H1 (cell line): ENCODE measurements at regions not wholly inside any gene's neighbourhood (a gene's known extent, or its start where the extent isn't known, plus 50 kb on each side); places are given as distances from the start of the nearest gene placed in this dataset.

Source experiments
- EGR1 ChIP-seq: IDR thresholded peaks from 2 replicates; pipeline ENCODE4 v1.6.1; 2011; ENCODE audit warnings: low read depth, low read length, borderline replicate concordance
- EZH2 ChIP-seq: fragments of 200-600 bp; sonication (generic); IDR thresholded peaks from 2 replicates; pipeline ENCODE4 v1.7.1; 2012; ENCODE audit warnings: low read depth, mild to moderate bottlenecking, moderate library complexity, low read length, inconsistent platforms; ENCODE audit not compliant: severe bottlenecking
- JUN ChIP-seq: IDR thresholded peaks from 2 replicates; pipeline ENCODE4 v1.6.1; 2011; ENCODE audit warnings: low read depth, mild to moderate bottlenecking, improper control_type of control experiment, low read length
- KDM1A ChIP-seq: fragments of 200-600, 300-600 bp; sonication (generic); IDR thresholded peaks from 2 replicates; pipeline ENCODE4 v1.7.1; 2016; ENCODE audit warnings: mild to moderate bottlenecking, low read length, borderline replicate concordance
- NRF1 ChIP-seq: IDR thresholded peaks from 2 replicates; pipeline ENCODE4 v1.6.1; 2011; ENCODE audit warnings: mild to moderate bottlenecking, low read depth, low read length, improper control_type of control experiment
- RFX5 ChIP-seq: IDR thresholded peaks from 2 replicates; pipeline ENCODE4 v1.6.1; 2011; ENCODE audit warnings: low read depth, low read length, improper control_type of control experiment, borderline replicate concordance
- SP1 ChIP-seq: IDR thresholded peaks from 2 replicates; pipeline ENCODE4 v1.6.1; 2011; ENCODE audit warnings: low read depth, low read length
- SP4 ChIP-seq: IDR thresholded peaks from 2 replicates; pipeline ENCODE4 v1.6.1; 2012; ENCODE audit warnings: low read length, inconsistent platforms
- SUZ12 ChIP-seq: fragments of 200-600 bp; sonication (generic); IDR thresholded peaks from 2 replicates; pipeline ENCODE4 v1.6.1; 2012; ENCODE audit warnings: mild to moderate bottlenecking, inconsistent platforms, low read length, moderate library complexity, mixed read lengths
- TAF1 ChIP-seq: IDR thresholded peaks from 2 replicates; pipeline ENCODE4 v1.6.1; 2011; ENCODE audit warnings: mild to moderate bottlenecking, low read depth, low read length
- TF ChIP-seq, protein P1 (sequence below): fragments of 300-600 bp; sonication (generic); IDR thresholded peaks from 2 replicates; pipeline ENCODE4 v1.7.1; 2012; ENCODE audit warnings: low read length, moderate library complexity, mild to moderate bottlenecking, inconsistent platforms; ENCODE audit not compliant: insufficient replicate concordance
- TF ChIP-seq, protein P2 (sequence below): IDR thresholded peaks from 2 replicates; pipeline ENCODE4 v1.6.1; 2012; ENCODE audit warnings: inconsistent platforms
- TF ChIP-seq, protein P3 (sequence below): IDR thresholded peaks from 2 replicates; pipeline ENCODE4 v1.6.1; 2012; ENCODE audit warnings: inconsistent platforms

- TF ChIP-seq, protein P1, sequence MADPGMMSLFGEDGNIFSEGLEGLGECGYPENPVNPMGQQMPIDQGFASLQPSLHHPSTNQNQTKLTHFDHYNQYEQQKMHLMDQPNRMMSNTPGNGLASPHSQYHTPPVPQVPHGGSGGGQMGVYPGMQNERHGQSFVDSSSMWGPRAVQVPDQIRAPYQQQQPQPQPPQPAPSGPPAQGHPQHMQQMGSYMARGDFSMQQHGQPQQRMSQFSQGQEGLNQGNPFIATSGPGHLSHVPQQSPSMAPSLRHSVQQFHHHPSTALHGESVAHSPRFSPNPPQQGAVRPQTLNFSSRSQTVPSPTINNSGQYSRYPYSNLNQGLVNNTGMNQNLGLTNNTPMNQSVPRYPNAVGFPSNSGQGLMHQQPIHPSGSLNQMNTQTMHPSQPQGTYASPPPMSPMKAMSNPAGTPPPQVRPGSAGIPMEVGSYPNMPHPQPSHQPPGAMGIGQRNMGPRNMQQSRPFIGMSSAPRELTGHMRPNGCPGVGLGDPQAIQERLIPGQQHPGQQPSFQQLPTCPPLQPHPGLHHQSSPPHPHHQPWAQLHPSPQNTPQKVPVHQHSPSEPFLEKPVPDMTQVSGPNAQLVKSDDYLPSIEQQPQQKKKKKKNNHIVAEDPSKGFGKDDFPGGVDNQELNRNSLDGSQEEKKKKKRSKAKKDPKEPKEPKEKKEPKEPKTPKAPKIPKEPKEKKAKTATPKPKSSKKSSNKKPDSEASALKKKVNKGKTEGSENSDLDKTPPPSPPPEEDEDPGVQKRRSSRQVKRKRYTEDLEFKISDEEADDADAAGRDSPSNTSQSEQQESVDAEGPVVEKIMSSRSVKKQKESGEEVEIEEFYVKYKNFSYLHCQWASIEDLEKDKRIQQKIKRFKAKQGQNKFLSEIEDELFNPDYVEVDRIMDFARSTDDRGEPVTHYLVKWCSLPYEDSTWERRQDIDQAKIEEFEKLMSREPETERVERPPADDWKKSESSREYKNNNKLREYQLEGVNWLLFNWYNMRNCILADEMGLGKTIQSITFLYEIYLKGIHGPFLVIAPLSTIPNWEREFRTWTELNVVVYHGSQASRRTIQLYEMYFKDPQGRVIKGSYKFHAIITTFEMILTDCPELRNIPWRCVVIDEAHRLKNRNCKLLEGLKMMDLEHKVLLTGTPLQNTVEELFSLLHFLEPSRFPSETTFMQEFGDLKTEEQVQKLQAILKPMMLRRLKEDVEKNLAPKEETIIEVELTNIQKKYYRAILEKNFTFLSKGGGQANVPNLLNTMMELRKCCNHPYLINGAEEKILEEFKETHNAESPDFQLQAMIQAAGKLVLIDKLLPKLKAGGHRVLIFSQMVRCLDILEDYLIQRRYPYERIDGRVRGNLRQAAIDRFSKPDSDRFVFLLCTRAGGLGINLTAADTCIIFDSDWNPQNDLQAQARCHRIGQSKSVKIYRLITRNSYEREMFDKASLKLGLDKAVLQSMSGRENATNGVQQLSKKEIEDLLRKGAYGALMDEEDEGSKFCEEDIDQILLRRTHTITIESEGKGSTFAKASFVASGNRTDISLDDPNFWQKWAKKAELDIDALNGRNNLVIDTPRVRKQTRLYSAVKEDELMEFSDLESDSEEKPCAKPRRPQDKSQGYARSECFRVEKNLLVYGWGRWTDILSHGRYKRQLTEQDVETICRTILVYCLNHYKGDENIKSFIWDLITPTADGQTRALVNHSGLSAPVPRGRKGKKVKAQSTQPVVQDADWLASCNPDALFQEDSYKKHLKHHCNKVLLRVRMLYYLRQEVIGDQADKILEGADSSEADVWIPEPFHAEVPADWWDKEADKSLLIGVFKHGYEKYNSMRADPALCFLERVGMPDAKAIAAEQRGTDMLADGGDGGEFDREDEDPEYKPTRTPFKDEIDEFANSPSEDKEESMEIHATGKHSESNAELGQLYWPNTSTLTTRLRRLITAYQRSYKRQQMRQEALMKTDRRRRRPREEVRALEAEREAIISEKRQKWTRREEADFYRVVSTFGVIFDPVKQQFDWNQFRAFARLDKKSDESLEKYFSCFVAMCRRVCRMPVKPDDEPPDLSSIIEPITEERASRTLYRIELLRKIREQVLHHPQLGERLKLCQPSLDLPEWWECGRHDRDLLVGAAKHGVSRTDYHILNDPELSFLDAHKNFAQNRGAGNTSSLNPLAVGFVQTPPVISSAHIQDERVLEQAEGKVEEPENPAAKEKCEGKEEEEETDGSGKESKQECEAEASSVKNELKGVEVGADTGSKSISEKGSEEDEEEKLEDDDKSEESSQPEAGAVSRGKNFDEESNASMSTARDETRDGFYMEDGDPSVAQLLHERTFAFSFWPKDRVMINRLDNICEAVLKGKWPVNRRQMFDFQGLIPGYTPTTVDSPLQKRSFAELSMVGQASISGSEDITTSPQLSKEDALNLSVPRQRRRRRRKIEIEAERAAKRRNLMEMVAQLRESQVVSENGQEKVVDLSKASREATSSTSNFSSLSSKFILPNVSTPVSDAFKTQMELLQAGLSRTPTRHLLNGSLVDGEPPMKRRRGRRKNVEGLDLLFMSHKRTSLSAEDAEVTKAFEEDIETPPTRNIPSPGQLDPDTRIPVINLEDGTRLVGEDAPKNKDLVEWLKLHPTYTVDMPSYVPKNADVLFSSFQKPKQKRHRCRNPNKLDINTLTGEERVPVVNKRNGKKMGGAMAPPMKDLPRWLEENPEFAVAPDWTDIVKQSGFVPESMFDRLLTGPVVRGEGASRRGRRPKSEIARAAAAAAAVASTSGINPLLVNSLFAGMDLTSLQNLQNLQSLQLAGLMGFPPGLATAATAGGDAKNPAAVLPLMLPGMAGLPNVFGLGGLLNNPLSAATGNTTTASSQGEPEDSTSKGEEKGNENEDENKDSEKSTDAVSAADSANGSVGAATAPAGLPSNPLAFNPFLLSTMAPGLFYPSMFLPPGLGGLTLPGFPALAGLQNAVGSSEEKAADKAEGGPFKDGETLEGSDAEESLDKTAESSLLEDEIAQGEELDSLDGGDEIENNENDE: no peak
- no peak for TF ChIP-seq SP4
- no peak for TF ChIP-seq KDM1A
- no peak for TF ChIP-seq SP1
- no peak for TF ChIP-seq SUZ12
- no peak for TF ChIP-seq NRF1
- TF ChIP-seq, protein P2, sequence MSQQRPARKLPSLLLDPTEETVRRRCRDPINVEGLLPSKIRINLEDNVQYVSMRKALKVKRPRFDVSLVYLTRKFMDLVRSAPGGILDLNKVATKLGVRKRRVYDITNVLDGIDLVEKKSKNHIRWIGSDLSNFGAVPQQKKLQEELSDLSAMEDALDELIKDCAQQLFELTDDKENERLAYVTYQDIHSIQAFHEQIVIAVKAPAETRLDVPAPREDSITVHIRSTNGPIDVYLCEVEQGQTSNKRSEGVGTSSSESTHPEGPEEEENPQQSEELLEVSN: no peak
- TF ChIP-seq, protein P3, sequence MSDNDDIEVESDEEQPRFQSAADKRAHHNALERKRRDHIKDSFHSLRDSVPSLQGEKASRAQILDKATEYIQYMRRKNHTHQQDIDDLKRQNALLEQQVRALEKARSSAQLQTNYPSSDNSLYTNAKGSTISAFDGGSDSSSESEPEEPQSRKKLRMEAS: no peak
- TF ChIP-seq EGR1: no peak
- TF ChIP-seq TAF1: no peak
- no peak for TF ChIP-seq RFX5
- TF ChIP-seq EZH2: no peak
- TF ChIP-seq JUN: no peak
Observed at GRCh38 chr10:120975868-120976225, 124.7 kb downstream of the WDR11 start (continued).
